EL (cell line): ENCODE measurements at regions not wholly inside any gene's neighbourhood (a gene's known extent, or its start where the extent isn't known, plus 50 kb on each side); places are given as distances from the start of the nearest gene placed in this dataset.
A peak's percentile ranks its signal among the peaks of the same experiment; 100 is the strongest.
"Not testable (repeated sequence)": the region's sequence is repeated elsewhere in the genome, so short reads cannot be mapped to it uniquely, and the experiment has no call there.

Source experiments
- DNase-seq: peaks from one replicate; pipeline ENCODE4 v3.0.0-alpha.2; 2016

DNA sequence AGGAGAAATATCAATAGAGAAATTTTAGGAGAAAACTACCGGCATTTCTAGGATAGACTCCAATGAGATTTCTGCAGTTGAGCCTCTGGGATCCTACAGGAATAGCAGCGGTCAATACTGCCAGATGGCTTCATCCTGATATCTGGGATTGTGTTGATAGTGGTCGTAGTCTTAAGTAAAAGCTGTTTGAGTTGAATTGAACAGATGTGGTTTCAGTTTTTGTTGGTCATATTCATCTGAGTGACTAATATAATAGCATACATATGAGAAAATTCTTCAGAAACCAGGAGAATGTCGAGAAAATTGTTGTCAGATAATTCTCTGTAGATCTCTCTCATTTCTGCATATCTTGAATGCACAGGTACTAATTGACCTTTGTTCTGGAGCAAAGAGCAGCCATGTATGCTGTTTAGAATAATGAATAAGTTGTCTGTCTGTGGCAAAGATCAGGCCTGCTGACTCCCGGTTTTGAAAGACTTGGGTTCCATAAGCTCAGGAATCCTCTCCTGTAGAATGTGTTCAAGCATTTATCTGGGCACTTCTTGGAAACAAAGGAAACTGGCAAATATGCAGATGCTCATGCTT lies 288.1 kb downstream of the TMX3 start:
- DNase-seq, result peak; percentile 35

DNA sequence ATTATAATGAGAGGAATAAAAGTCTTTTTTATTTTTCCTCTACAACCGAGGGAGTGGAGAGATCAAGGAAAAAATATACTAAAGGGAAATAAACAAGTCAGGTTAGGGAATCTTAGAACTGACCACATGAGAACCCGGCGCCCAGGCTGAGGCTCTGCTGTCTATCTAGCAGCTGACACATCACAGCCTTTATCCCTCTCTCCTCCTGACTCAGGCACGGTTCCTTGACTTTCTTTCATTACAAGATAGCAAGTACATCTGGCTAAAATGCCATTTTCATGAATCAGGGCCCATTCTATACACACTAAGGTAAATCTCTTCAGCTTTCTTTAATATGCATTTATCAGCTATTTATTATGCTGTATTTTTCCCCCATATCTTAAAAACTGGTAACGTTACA lies 296.0 kb downstream of the TMX3 start:
- DNase-seq, result peak; percentile 60

DNA sequence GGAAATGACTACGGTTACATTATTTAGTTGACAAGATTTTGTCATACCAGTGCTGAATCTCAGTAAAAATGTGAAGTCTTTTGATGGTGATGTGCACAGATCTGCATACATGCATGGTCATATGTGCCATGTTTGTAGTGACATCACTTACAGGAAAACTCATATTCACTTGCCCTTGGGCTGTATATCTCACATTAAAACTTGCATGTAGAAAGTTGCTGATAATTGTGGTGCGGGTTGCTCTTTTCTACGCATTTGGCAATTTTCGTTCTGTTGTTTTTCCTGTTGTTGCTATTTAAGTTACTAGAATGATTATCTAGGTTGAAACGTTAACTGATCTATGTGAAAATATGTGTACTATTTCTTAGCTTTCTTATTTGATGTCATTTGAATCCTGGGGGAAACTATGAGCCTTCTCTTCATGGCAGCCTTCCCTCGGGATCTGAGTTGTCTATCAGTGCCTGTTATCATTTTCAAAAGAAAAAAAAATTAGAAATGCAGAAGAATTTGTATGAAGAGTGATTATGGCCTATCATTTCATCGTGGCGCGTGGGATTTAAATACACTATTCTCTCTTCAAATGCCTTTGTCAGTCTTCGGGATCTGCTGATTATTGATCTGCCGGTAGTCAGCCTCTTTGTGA lies 296.6 kb downstream of the TMX3 start:
- no peak for DNase-seq

GRCh38 chr18:68417826-68418225 lies 297.1 kb downstream of the TMX3 start:
- DNase-seq, result peak; percentile 45

GRCh38 chr18:68417166-68417799 lies 297.6 kb downstream of the TMX3 start:
- peak; percentile 17 for DNase-seq

DNA sequence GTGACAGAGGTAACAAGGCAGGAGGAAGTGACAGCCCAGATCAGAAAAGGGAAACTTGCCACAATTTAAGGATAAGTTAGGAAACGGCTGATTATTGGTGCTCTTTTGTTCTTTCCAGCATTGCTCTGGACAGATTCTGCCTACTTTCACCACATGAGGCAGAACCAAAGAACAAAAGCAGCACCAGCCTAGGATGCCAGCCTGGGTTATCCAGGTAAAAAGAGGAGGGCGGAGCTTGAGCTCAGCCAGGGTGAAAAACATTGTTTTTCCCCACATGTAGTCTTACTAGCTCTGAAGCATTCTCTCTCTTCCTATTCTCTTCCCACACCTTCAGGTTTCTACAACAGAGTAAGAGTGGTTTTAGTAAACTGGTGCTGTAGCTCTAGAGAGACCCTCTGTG lies 300.5 kb downstream of the TMX3 start:
- no peak for DNase-seq

DNA sequence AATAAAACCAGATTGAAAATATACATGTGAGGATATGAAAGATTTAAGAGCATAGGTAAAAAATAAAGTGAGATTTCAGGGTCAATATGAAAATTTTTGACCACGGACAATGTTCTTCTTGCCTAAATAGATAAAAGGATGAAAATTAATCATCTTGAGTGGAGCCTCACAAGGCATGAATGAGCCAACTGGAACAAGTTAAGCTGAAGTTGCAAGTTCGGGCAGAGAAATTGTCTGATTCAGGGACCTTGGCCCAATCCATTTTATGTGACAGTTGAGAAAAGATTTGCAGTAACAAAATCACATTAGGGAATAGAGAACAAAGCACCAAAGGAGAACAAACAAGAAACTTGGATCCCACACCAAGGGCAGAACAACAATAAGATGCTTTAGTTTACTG lies 305.3 kb downstream of the TMX3 start:
- DNase-seq, result no peak

GRCh38 chr18:68406761-68407160 lies 308.1 kb downstream of the TMX3 start:
- DNase-seq, result no peak

DNA sequence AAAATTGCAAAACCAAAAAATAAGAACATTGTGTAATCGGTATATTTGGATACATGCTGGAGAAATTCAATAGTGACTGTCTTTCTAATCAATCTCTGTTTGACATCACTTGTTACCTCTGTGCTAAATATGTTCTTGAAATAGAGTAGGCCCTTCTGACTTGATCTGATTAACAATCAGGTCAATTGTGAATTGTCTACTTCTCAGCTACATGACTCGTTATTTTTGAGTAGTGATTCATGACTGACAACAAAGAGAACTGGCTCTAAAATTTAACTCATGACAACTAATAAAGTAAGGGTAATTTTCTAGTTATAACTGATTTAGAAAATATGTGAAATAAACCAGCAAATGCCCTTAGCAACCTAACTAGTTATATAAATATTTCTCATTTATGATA lies 312.1 kb downstream of the TMX3 start:
- DNase-seq, result no peak

DNA sequence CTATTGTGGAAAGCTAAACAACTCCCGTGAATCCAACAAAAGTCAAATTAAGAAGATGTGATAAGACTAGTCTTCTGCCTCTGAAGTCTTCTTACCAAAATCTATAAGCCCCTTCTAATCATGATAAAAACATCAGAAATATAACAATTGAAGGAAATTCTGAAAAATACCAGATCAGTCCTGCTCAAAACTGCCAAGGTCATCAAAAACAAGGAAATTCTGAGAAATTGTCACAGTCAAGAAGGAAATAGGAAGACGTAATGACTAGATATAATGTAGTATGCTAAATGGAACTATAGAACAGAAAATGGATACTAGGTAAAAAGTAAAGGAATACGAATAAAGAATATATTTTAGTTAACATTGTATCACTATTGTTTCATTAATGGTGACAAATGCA lies 314.0 kb downstream of the TMX3 start:
- DNase-seq, result no peak

- DNase-seq, result no peak
Observed at GRCh38 chr18:68399721-68400120, 315.2 kb downstream of the TMX3 start.

GRCh38 chr18:68397241-68398035 lies 317.5 kb downstream of the TMX3 start:
- DNase-seq, result no peak

DNA sequence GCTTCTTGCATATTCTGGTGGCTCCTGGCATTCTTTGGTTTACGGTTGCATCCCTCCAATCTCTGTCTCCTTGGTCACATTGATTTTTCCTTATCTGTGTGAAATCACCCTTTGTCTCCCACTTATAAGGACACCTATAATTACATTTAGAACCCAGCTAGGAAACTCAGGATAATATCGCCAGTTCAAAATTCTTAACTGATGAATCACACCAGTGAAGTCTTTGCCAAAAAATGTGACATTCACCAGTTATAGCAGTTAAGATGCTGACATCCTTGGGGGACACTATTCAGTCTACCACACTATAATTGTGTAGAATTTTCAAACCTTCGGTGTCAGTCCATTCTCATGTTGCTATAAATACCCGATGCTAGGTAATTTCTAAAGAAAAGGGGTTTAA lies 320.2 kb downstream of the TMX3 start:
- peak; percentile 64 for DNase-seq

GRCh38 chr18:68391801-68392200 lies 323.1 kb downstream of the TMX3 start:
- DNase-seq, result no peak

- DNase-seq, result peak; percentile 35
Observed at GRCh38 chr18:68387246-68387645, 327.7 kb downstream of the TMX3 start.

- not testable (repeated sequence) for DNase-seq
Observed at GRCh38 chr18:68383979-68384378, 330.9 kb downstream of the TMX3 start.

DNA sequence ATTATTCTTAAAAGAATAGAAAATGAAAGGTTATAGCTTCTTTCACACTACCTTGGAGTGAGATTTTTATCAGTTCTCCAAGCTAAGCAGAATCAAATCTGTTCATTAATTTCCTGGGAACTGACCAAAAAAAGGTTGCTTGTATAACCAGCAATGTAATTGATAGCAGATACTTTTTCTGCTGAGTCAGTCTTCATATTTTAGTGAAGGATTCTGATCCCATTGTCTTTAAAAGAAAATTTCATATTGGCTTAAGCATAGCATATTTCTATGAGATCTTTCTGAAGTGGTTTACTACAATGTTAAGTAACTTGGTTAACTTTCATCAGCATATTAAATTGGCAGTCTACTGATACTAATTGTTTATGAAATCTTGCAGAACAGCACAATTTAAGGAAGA lies 338.0 kb downstream of the TMX3 start:
- no peak for DNase-seq

DNA sequence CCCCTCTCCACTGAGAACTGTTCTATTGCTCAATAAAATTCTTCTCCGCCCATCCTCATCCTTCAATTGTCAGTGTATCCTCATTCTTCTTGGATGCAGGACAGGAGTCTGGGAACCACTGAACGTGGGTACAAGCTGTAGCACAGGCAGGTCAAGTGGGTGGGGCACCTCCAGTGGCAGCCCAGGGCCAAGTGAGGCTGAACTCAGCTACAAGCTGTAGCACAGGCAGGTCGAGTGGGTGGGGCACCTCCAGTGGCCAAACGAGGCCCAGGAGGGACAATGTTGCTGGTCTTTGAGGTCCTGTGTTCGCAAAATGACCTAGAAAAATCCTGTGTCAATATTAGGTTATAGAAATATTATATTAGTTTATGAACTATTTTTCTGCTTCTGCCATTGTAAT lies 352.0 kb downstream of the TMX3 start:
- no peak for DNase-seq

DNA sequence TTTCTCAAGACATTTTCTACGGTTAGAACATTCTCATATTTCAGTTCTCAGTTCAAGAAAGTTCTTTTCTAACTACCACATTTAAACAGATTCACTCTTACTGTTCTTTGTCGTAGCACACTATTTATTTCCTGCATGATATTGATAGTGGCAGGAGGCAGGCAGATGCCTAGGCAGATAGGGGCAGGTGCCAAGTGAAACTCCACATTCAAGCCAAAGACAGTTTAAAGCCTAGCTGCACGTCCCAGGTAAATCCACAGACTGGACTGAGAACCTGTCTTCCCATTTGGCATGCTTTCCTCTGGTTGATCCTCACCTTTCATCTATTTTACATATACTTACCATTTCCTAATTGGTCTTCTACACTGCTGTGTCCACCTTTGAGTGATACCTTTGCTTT lies 359.3 kb downstream of the TMX3 start:
- DNase-seq, result no peak

- no peak for DNase-seq
Observed at GRCh38 chr18:68354176-68354575, 360.7 kb downstream of the TMX3 start.

DNA sequence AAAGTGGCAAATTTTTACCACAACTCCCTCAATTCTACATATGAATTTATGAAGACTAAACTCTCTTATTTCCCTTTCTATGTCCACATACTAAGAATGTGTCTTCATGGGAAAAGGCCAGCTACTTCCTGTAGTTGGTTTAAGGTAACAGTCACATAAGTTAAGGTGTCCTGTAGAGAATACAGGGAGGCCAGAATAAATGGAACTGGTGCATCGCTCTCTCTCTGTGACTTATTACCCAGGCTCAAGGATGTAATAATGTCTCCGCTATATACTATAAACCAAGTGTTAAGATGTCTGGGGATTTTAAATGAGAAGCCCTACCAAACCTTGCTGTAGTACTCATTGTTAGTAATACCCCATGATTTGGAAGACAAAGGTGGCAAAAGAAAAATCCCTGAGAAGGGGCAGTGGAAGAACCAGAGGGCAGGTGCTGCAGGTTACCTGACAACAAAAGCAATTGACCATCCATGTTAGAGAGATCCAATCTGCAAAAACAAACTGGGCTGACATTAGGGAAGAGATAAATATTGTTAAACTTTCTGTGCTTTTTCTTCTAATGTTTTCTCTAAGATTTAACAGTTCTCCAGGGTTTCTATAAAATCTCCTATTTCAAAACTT lies 372.8 kb downstream of the TMX3 start:
- DNase-seq, result no peak

- DNase-seq, result no peak
Observed at GRCh38 chr18:68340606-68341005, 374.3 kb downstream of the TMX3 start.

- DNase-seq, result no peak
Observed at GRCh38 chr18:68330658-68331057, 384.2 kb downstream of the TMX3 start.
